Neural progenitor cell (in vitro differentiated cells): ENCODE measurements at regions not wholly inside any gene's neighbourhood (a gene's known extent, or its start where the extent isn't known, plus 50 kb on each side); places are given as distances from the start of the nearest gene placed in this dataset.

Experiments used
- EZH2 ChIP-seq: fragments of 200-600 bp; sonication (generic); IDR thresholded peaks from 2 replicates; pipeline ENCODE4 v1.6.1; 2017; ENCODE audit warnings: antibody characterized with exemption, mild to moderate bottlenecking, moderate library complexity
- TF ChIP-seq, protein P1 (sequence below): fragments of 200-600 bp; sonication (generic); IDR thresholded peaks from 2 replicates; pipeline ENCODE4 v1.5.1; 2017; ENCODE audit warnings: antibody characterized with exemption, mild to moderate bottlenecking

DNA sequence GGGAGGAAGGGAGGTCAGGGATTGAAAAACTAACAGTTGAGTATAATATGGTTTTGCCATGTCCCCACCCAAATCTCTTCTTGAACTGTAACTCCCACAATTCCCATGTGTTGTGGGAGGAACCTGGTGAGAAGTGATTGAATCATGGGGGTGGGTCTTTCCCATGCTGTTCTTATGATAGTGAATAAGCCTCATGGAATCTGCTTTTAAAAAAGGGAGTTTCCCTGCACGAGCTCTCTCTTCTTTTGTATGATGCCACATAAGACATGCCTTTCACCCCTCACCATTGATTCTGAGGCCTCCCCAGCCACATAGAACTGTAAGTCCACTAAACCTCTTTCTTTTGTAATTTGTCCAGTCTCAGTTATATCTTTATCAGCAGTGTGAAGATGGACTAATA is 833.4 kb upstream of the MAP3K7 start:
- TF ChIP-seq, protein P1, sequence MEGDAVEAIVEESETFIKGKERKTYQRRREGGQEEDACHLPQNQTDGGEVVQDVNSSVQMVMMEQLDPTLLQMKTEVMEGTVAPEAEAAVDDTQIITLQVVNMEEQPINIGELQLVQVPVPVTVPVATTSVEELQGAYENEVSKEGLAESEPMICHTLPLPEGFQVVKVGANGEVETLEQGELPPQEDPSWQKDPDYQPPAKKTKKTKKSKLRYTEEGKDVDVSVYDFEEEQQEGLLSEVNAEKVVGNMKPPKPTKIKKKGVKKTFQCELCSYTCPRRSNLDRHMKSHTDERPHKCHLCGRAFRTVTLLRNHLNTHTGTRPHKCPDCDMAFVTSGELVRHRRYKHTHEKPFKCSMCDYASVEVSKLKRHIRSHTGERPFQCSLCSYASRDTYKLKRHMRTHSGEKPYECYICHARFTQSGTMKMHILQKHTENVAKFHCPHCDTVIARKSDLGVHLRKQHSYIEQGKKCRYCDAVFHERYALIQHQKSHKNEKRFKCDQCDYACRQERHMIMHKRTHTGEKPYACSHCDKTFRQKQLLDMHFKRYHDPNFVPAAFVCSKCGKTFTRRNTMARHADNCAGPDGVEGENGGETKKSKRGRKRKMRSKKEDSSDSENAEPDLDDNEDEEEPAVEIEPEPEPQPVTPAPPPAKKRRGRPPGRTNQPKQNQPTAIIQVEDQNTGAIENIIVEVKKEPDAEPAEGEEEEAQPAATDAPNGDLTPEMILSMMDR: no peak
- TF ChIP-seq EZH2: no peak
